Transverse colon (tissue), 4 donors: ENCODE measurements at regions not wholly inside any gene's neighbourhood (a gene's known extent, or its start where the extent isn't known, plus 50 kb on each side); places are given as distances from the start of the nearest gene placed in this dataset.

Experiments
- DNase-seq: peaks from one replicate; pipeline ENCODE4 v3.0.0-alpha.2; 2019
- H3K27ac ChIP-seq, 4 donors: fragments of 200-600 bp; sonication (generic); 2 replicates each; pipeline ENCODE4 v1.5.1; 2016 to 2018; ENCODE audit warnings: inconsistent platforms in 4 of 4
- H3K27me3 ChIP-seq: fragments of 200-600 bp; sonication (generic); 2 replicates; pipeline ENCODE4 v1.5.1; 2017; ENCODE audit warnings: inconsistent platforms
- H3K36me3 ChIP-seq, 4 donors: fragments of 200-600 bp; sonication (generic); 2 replicates each; pipeline ENCODE4 v1.5.1; 2017 to 2019; ENCODE audit warnings: inconsistent platforms in 4 of 4
- H3K4me1 ChIP-seq, 4 donors: fragments of 200-600 bp; sonication (generic); 2 replicates each; pipeline ENCODE4 v1.5.1; 2017 to 2020; ENCODE audit warnings: inconsistent platforms in 4 of 4
- H3K4me3 ChIP-seq, 4 donors: fragments of 200-600 bp; sonication (generic); 1 replicate in 1 of 4; 2 replicates in 3 of 4; pipeline versions ENCODE4 v1.5.1 to v1.6.1; 2017 to 2019; ENCODE audit warnings: inconsistent platforms in 4 of 4
- H3K9me3 ChIP-seq, 2 donors: fragments of 200-600 bp; sonication (generic); 2 replicates each; pipeline ENCODE4 v1.5.1; 2017 to 2019; ENCODE audit warnings: inconsistent platforms in 2 of 2
- CTCF ChIP-seq, 5 experiments: fragments of 200-600 bp in 3 of 5; fragments of 450-650 bp in 2 of 5; sonication (generic) in 3 of 5; IDR thresholded peaks; 1 replicate in 2 of 5; 2 replicates in 3 of 5; pipeline ENCODE4 v1.5.1; 2016 to 2017; ENCODE audit warnings: antibody characterized with exemption in 5 of 5, inconsistent platforms in 3 of 5, mild to moderate bottlenecking in 2 of 5, moderate library complexity in 1 of 5
- EP300 ChIP-seq: sonication (generic); formaldehyde crosslinking; IDR thresholded peaks from one replicate; pipeline ENCODE4 v1.6.1; 2017; ENCODE audit warnings: antibody characterized with exemption, low read depth
- POLR2A ChIP-seq: fragments of 450-650 bp; IDR thresholded peaks from one replicate; pipeline ENCODE4 v1.6.1; 2016; ENCODE audit warnings: antibody characterized with exemption, mild to moderate bottlenecking, moderate library complexity
- POLR2AphosphoS5 ChIP-seq, 3 donors: sonication (generic); formaldehyde crosslinking; IDR thresholded peaks; one replicate each; pipeline ENCODE4 v1.6.1; 2016; ENCODE audit warnings: antibody characterized with exemption in 3 of 3
- WGBS, 2 donors: methylation state at CpG; one replicate each; pipeline ENCODE4 v1.1.5; 2018; ENCODE audit warnings: low coverage in 1 of 2; 5-methylcytosine and 5-hydroxymethylcytosine counted together
- in situ Hi-C, 4 donors: fragments of 200-750 bp; cut with MboI; loops; one replicate each; pipeline versions ENCODE4 v1.15.0 to v1.15.1; 2017; ENCODE audit warnings: low sequenced_read_pairs in 3 of 4, low pct_ligation_motif_present in 1 of 4, low pct_unique_long_range_greater_than_20kb in 1 of 4
- intact Hi-C: fragments of 100-400 bp; cut with DNase I; formaldehyde crosslinking; loops from one replicate; pipeline ENCODE4 v1.15.1; 2023; ENCODE audit warnings: low total_unique reads

- H3K4me1 ChIP-seq, result no peaks in the 10 kb centered on the region
- intact Hi-C loops (no loop called here), in situ Hi-C loops (no loop called here)
- no peak overlapping the region for H3K4me3 ChIP-seq
- H3K27ac ChIP-seq, result no peak overlapping the region
- no peak for TF ChIP-seq EP300
- no peak for TF ChIP-seq POLR2A
- no peak for TF ChIP-seq POLR2AphosphoS5 (IDR thresholded peaks at IDR 0.05)
- TF ChIP-seq CTCF (IDR thresholded peaks at IDR 0.05), result no peak
- H3K9me3 ChIP-seq, result no peaks in the 10 kb centered on the region
- H3K27me3 ChIP-seq, result no peaks in the 10 kb centered on the region
- no peaks in the 10 kb centered on the region for H3K36me3 ChIP-seq
- DNase-seq, result no peak
Observed at GRCh38 chr7:131149429-131149773, 178.3 kb upstream of the MKLN1 start.

GRCh38 chr7:131149840-131150239, 177.8 kb upstream of the MKLN1 start:
- Histone ChIP-seq H3K4me1 (no peaks in the 10 kb centered on the region), H3K4me3 (no peak overlapping the region)

GRCh38 chr7:131151034-131151433, 176.6 kb upstream of the MKLN1 start:
- TF ChIP-seq EP300 (no peak), CTCF (IDR thresholded peaks at IDR 0.05) (no peak), POLR2A (no peak), POLR2AphosphoS5 (IDR thresholded peaks at IDR 0.05) (no peak)
- Histone ChIP-seq H3K4me3 (no peak overlapping the region), H3K27ac (no peak overlapping the region), H3K9me3 (no peaks in the 10 kb centered on the region), H3K27me3 (no peaks in the 10 kb centered on the region), H3K4me1 (no peaks in the 10 kb centered on the region), H3K36me3 (no peaks in the 10 kb centered on the region)
- intact Hi-C loops, result no loop called here
- in situ Hi-C loops, result no loop called here
- WGBS, 2 donors, result 74 to 79% methylated on average over 3 of the region's 3 CpGs
- DNase-seq, result no peak

More at GRCh38 chr7:131149840-131150239, 177.8 kb upstream of the MKLN1 start:
- no peaks in the 10 kb centered on the region for H3K36me3 ChIP-seq
- DNase-seq, result no peak
- 54 to 85% methylated on average over 2 to 4 of the region's 4 CpGs for WGBS, 2 donors
- H3K27me3 ChIP-seq, result no peaks in the 10 kb centered on the region
- in situ Hi-C loops, result no loop called here
- no peak overlapping the region for H3K27ac ChIP-seq
- intact Hi-C loops, result no loop called here
- H3K9me3 ChIP-seq, result no peaks in the 10 kb centered on the region
- TF ChIP-seq POLR2AphosphoS5 (IDR thresholded peaks at IDR 0.05), result no peak
- no peak for TF ChIP-seq POLR2A
- no peak for TF ChIP-seq EP300
- TF ChIP-seq CTCF (IDR thresholded peaks at IDR 0.05), result no peak

- Histone ChIP-seq H3K36me3 (no peaks in the 10 kb centered on the region), H3K9me3 (no peaks in the 10 kb centered on the region), H3K4me3 (no peak overlapping the region), H3K27me3 (no peaks in the 10 kb centered on the region), H3K27ac (no peak overlapping the region), H3K4me1 (no peaks in the 10 kb centered on the region)
- TF ChIP-seq POLR2A (no peak), POLR2AphosphoS5 (IDR thresholded peaks at IDR 0.05) (no peak), CTCF (IDR thresholded peaks at IDR 0.05) (no peak), EP300 (no peak)
- in situ Hi-C loops (no loop called here), intact Hi-C loops (no loop called here)
- DNase-seq, result no peak
Observed at GRCh38 chr7:131152766-131153165, 174.9 kb upstream of the MKLN1 start.
